Astrocyte (in vitro differentiated cells and primary cell): ENCODE measurements at regions not wholly inside any gene's neighbourhood (a gene's known extent, or its start where the extent isn't known, plus 50 kb on each side); places are given as distances from the start of the nearest gene placed in this dataset.

ENCODE experiments used
- DNase-seq: peaks from one replicate; pipeline ENCODE4 v3.0.0-alpha.2; 2010; ENCODE audit warnings: low read depth
- FAIRE-seq: peaks from 2 replicates; lab custom pipeline; 2011; peaks lifted over from hg19 to GRCh38; lab: Jason Lieb, UNC
- H2AFZ ChIP-seq: 2 replicates; pipeline ENCODE4 v1.6.0; 2012; ENCODE audit warnings: low read depth, low read length, inconsistent platforms
- H3K27ac ChIP-seq: 2 replicates; pipeline ENCODE4 v1.5.1; 2011; ENCODE audit warnings: low read depth, low read length, inconsistent platforms
- H3K27me3 ChIP-seq: 2 replicates; pipeline ENCODE4 v1.6.0; 2011; ENCODE audit warnings: low read length, inconsistent platforms; ENCODE audit not compliant: insufficient read depth
- H3K36me3 ChIP-seq: 2 replicates; pipeline ENCODE4 v1.5.1; 2011; ENCODE audit warnings: low read length, inconsistent platforms; ENCODE audit not compliant: insufficient read depth
- H3K4me1 ChIP-seq: 2 replicates; pipeline ENCODE4 v1.5.1; 2011; ENCODE audit warnings: low read length, inconsistent platforms; ENCODE audit not compliant: insufficient read depth
- H3K4me2 ChIP-seq: 2 replicates; pipeline ENCODE4 v1.6.0; 2012; ENCODE audit warnings: low read length, inconsistent platforms
- H3K4me3 ChIP-seq: 2 replicates; pipeline ENCODE4 v1.5.1; 2011; ENCODE audit warnings: low read depth, mild to moderate bottlenecking, low read length, inconsistent platforms; ENCODE audit not compliant: insufficient read depth
- H3K79me2 ChIP-seq: 2 replicates; pipeline ENCODE4 v1.6.0; 2012; ENCODE audit warnings: mild to moderate bottlenecking, low read length, inconsistent platforms; ENCODE audit not compliant: insufficient read depth
- H3K9ac ChIP-seq: 2 replicates; pipeline ENCODE4 v1.6.0; 2012; ENCODE audit warnings: mild to moderate bottlenecking, low read length, inconsistent platforms
- H3K9me3 ChIP-seq: 2 replicates; pipeline ENCODE4 v1.5.1; 2012; ENCODE audit warnings: low read depth, mild to moderate bottlenecking, low read length, inconsistent platforms; ENCODE audit not compliant: insufficient read depth
- H4K20me1 ChIP-seq: 2 replicates; pipeline ENCODE4 v1.6.0; 2012; ENCODE audit warnings: low read length, inconsistent platforms; ENCODE audit not compliant: insufficient read depth
- H3K27ac Mint-ChIP-seq: one replicate; pipeline ENCODE4 v1.8.0; 2021; ENCODE audit warnings: mild to moderate bottlenecking, mixed read lengths; ENCODE audit not compliant: unreplicated experiment
- H3K27me3 Mint-ChIP-seq: one replicate; pipeline ENCODE4 v1.8.0; 2021; ENCODE audit warnings: low read depth, mixed read lengths; ENCODE audit not compliant: unreplicated experiment
- H3K36me3 Mint-ChIP-seq: one replicate; pipeline ENCODE4 v1.8.0; 2021; ENCODE audit warnings: low read depth, mixed read lengths; ENCODE audit not compliant: unreplicated experiment
- H3K4me1 Mint-ChIP-seq: one replicate; pipeline ENCODE4 v1.8.0; 2021; ENCODE audit warnings: low read depth, mixed read lengths; ENCODE audit not compliant: unreplicated experiment
- H3K4me3 Mint-ChIP-seq: one replicate; pipeline ENCODE4 v1.8.0; 2021; ENCODE audit warnings: mild to moderate bottlenecking, moderate library complexity, mixed read lengths; ENCODE audit not compliant: unreplicated experiment
- H3K9me3 Mint-ChIP-seq: one replicate; pipeline ENCODE4 v1.8.0; 2021; ENCODE audit warnings: mild to moderate bottlenecking, mixed read lengths; ENCODE audit not compliant: unreplicated experiment
- CTCF ChIP-seq: IDR thresholded peaks from 2 replicates; pipeline ENCODE4 v1.5.1; 2011; ENCODE audit warnings: low read depth, mild to moderate bottlenecking, inconsistent platforms, low read length, moderate library complexity; ENCODE audit not compliant: insufficient read depth
- EZH2 ChIP-seq: IDR thresholded peaks from 2 replicates; pipeline ENCODE4 v1.6.1; 2012; ENCODE audit warnings: mild to moderate bottlenecking, low read length, inconsistent platforms; ENCODE audit not compliant: insufficient read depth

- DNase-seq (no peak), FAIRE-seq (no peak)
- Histone ChIP-seq H3K27ac (no peak overlapping the region), H3K36me3 (no peaks in the 10 kb centered on the region), H3K27me3 (no peaks in the 10 kb centered on the region), H3K4me2 (no peak overlapping the region), H3K9ac (no peak overlapping the region), H3K79me2 (no peaks in the 10 kb centered on the region), H3K4me1 (no peaks in the 10 kb centered on the region), H3K9me3 (no peaks in the 10 kb centered on the region), H4K20me1 (no peaks in the 10 kb centered on the region), H3K4me3 (no peak overlapping the region), H2AFZ (no peak overlapping the region)
- Mint-ChIP-seq H3K9me3 (peaks cover 9% of the 10 kb centered on the region), H3K36me3 (no peaks in the 10 kb centered on the region), H3K27me3 (peaks cover 13% of the 10 kb centered on the region), H3K4me3 (no peak overlapping the region), H3K4me1 (no peaks in the 10 kb centered on the region), H3K27ac (no peak overlapping the region)
- no peak for TF ChIP-seq EZH2
- no peak for TF ChIP-seq CTCF
Measured at GRCh38 chr16:8310816-8311215, 279.5 kb downstream of the TMEM114 start.

DNA sequence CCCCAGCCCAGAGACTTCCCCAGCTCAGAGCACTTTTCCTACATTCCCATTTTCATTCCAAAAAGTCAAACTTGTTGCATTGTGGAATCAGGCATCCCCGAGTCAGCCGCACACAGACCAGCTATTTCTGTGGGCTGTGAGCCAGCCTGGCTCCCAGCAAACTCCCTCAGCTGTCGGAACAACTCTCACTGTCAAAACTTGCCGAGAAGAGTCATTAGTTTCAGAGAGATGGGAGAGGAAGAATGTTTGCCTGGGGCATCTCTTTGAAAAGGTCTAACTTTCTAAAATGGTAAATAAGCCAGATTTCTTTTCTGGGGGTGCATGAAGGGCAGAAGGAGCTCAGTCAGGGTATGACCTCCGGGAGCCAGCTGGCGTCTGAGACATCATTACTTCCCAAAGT, 280.0 kb downstream of the TMEM114 start:
- Mint-ChIP-seq H3K27ac (no peak overlapping the region), H3K27me3 (peaks cover 13% of the 10 kb centered on the region), H3K4me3 (no peak overlapping the region), H3K4me1 (no peaks in the 10 kb centered on the region), H3K9me3 (peaks cover 9% of the 10 kb centered on the region), H3K36me3 (no peaks in the 10 kb centered on the region)
- Histone ChIP-seq H3K27ac (no peak overlapping the region), H3K4me3 (no peak overlapping the region), H3K9me3 (no peaks in the 10 kb centered on the region), H3K36me3 (no peaks in the 10 kb centered on the region), H2AFZ (no peak overlapping the region), H3K27me3 (no peaks in the 10 kb centered on the region), H3K4me1 (no peaks in the 10 kb centered on the region), H3K79me2 (no peaks in the 10 kb centered on the region), H3K9ac (no peak overlapping the region), H4K20me1 (no peaks in the 10 kb centered on the region), H3K4me2 (no peak overlapping the region)
- no peak for TF ChIP-seq CTCF
- no peak for DNase-seq
- no peak for FAIRE-seq

DNA sequence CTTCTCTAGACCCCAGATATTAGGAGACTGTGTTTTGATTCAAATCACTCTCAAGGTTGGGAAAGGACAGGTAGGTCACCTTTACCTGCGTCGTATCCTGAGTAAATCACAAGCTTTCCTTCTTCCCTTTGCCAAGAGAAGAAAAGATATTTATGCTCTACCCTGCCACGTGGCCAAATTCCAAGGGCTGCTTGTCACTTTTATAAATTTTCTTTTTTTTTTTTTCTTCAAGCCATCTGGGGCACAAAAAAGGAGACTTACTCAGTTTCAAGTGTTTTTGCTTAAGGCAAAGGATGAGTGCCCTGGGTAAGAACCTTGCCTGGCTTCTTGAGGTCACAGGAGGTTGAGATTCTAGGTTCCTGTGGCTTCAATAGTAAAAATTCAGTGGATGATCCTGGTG, 285.1 kb downstream of the TMEM114 start:
- H3K4me3 ChIP-seq: no peak overlapping the region
- H2AFZ ChIP-seq: no peak overlapping the region
- TF ChIP-seq EZH2: no peak
- no peak for TF ChIP-seq CTCF
- H3K27ac ChIP-seq: no peak overlapping the region
- DNase-seq (no peak), FAIRE-seq (no peak)
- H3K4me2 ChIP-seq: no peak overlapping the region
- peaks cover 9% of the 10 kb centered on the region for H3K27me3 Mint-ChIP-seq
- no peaks in the 10 kb centered on the region for H3K36me3 ChIP-seq
- H3K4me1 ChIP-seq: no peaks in the 10 kb centered on the region
- H3K4me1 Mint-ChIP-seq: no peaks in the 10 kb centered on the region
- H3K36me3 Mint-ChIP-seq: no peaks in the 10 kb centered on the region
- peaks cover 8% of the 10 kb centered on the region for H3K9me3 ChIP-seq
- H4K20me1 ChIP-seq: no peaks in the 10 kb centered on the region
- H3K9me3 Mint-ChIP-seq: peaks cover 14% of the 10 kb centered on the region
- H3K27ac Mint-ChIP-seq: no peak overlapping the region
- no peaks in the 10 kb centered on the region for H3K27me3 ChIP-seq
- no peaks in the 10 kb centered on the region for H3K79me2 ChIP-seq
- H3K4me3 Mint-ChIP-seq: no peak overlapping the region
- H3K9ac ChIP-seq: no peak overlapping the region
